HG02970 (cell line): ENCODE measurements at regions not wholly inside any gene's neighbourhood (a gene's known extent, or its start where the extent isn't known, plus 50 kb on each side); places are given as distances from the start of the nearest gene placed in this dataset.

ENCODE experiments used
- ATAC-seq: cut with Tn5 transposase; IDR thresholded peaks from one replicate; pipeline ENCODE4 v1.9.1; 2021; ENCODE audit warnings: mild to moderate bottlenecking, moderate library complexity, moderate number of reproducible peaks; ENCODE audit not compliant: unreplicated experiment, low FRiP score

- ATAC-seq: no peak
Observed at GRCh38 chr4:115723621-115724020, 610.2 kb upstream of the NDST4 start.

GRCh38 chr4:115720611-115721010 lies 607.2 kb upstream of the NDST4 start:
- ATAC-seq: no peak

GRCh38 chr4:115711575-115711974 lies 598.2 kb upstream of the NDST4 start:
- ATAC-seq: no peak

DNA sequence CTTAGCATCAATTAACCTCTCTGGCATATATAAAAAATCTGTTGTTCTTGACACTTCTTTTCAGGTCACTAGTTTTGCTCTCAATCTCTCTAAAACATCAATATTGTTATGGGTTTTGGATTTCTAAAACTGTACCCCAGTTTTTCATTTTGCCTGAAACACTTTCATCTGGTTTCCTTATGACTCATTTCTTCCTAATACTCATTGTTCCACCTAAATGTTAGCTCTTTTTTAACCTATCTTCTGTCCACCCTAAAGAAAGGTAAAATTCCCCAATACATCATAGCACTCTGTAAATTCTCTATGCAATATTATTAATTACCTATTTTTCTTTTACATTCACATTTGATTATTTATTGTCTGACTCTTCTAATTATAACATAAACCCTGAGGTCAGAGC lies 575.5 kb upstream of the NDST4 start:
- no peak for ATAC-seq

DNA sequence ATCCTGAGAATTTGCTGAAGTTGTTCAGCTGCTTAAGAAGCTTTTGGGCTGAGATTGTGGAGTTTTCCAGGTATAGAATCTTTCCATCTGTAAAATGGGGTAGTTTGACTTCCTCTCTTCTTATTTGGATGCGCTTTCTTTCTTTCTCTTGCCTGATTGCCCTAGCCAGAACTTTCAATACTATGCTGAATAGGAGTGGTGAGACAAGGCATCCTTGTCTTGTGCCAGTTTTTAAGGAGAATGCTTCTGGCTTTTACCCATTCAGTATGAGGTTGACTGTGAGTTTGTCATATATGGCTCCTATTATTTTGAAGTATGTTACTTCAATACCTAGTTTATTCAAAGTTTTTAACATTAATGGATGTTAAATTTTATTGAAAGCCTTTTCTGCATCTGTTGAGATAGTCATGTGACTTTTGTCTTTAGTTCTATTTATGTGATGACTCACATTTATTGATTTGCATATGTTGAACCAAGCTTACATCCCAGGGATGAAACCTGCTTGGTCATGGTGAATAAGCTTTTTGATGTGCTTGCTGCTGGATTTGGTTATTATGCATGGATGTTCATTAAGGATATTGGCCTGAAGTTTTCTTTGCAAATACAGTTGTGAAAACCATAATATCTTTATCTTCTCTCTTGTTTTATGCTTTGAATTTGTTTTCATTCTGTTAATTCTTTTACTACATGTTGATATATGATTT lies 573.8 kb upstream of the NDST4 start:
- no peak for ATAC-seq

DNA sequence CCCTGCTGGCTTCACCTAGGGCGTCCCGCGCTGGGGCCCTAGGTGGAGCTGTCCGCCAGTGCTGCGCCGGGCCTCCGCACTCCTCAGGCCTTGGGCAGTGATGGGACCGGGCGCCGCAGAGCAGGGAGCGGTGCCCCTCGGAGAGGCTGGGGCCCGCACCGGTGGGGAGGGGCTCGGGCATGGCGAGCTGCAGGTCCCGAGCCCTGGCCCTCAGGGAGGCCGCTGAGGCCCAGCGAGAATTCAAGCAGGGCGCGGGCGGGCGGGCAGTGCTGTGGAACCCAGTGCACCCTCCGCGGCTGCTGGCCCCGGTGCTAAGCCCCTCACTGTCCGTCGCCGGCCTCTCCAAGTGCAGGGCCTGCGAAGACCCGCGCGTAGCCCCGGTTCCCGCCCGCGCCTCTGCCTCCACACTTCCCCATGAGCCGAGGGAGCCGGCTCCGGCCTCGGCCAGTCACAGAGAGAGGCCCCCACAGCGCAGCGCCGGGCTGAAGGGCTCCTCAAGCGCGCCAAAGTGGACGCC lies 565.1 kb upstream of the NDST4 start:
- no peak for ATAC-seq

- no peak for ATAC-seq
Observed at GRCh38 chr4:115675719-115676118, 562.3 kb upstream of the NDST4 start.

- no peak for ATAC-seq
Observed at GRCh38 chr4:115674485-115674884, 561.1 kb upstream of the NDST4 start.

DNA sequence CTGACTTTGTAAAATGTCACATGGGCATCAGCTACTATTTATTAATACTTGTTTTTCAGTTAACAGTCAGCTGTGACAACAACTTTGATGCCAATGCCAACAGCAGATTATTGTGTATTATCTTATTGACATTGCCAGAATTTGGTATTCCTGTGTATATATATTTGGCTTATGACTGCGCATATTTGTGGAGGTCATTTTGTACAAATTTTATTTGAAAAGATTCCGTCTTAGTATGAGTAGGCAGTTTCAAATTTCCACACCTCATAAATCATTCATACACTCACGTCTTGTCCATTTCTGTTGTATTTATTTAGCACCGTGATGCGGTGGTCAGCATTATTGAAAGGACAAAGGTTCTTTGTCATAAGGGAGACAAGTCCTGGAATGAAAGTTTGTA lies 558.2 kb upstream of the NDST4 start:
- no peak for ATAC-seq

DNA sequence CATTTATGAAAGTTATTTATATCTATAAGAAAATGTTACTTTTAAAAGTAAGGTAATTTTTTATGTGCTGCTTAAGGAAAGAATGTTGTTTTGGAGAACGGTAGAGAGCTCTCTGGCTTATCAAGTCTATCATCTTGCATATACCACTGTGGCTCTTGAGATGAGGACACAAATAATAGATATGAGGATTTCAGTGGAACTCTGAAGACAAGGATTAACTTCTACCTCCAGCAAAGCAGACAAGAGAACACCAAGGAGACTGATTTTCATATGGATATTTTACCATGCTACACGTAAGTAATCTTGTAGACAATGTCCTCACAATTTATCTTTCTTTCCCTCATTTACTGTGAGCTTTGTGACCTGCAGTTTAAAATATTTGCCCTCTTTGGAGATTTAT lies 557.5 kb upstream of the NDST4 start:
- no peak for ATAC-seq

DNA sequence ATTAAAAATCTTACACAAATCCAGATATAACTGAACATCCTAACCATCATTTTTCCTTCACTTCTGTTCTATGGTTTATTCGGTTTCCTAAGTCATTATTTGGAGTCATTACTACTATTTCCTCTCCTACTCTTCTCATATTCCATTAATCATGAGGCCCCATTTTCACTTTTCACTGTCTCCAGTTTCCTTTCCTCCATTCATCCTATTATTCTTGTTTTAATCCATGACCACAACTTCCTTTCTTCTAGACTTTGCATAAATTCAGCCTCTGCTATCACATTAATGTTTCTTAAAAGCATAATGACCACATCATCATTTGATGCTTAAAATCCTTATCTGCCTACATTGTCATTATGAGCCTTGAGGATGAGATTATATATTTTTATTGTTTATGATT lies 555.0 kb upstream of the NDST4 start:
- no peak for ATAC-seq

- no peak for ATAC-seq
Observed at GRCh38 chr4:115664285-115664684, 550.9 kb upstream of the NDST4 start.

DNA sequence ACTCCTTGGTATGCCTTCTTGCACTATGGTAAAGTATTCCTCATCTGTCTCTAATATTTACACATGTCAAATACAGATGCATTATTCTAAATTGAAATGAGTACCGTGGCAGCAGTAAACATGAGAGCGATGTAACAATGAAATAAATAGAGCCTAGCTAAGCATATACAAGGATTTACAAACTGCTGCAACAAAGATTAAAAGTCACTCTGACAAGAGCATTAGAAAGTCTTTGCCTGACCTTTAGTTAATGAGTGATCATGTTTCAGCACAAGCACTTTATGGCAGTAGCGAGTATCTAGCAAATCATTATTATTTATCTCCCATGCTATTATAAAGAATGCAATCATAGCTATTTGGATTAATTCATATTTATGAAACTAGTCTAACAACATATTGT lies 547.0 kb upstream of the NDST4 start:
- no peak for ATAC-seq

DNA sequence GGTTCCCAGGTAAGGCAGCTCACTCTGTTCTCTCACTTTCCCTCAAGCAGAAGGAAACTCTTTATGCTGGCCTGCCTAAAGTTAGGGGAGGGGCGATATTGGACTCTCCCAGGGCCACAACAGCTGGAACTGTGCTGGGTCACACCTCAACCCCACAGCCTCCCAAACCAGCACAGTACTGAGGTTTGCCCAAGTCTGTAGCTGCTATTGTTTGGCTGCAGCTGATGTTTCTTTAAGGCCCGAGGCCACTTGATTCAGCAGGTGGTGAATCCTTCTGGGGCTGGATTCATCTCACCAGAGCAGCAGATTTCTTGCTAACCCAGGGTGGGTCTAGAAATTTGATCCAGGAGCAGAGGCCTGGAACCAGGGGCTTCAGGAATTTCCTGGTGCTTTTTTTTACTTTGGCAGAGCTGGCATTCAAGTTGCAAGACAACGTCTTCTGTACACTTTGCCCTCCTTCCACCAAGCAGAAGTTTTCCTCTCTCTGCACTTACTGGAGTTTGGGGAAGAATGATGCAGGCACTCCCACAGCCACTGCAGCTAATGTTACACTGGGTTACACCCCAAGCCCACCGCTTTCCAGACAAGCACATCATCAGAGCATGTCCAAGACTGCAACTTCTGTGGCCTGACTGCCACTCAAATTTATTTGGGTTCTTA lies 544.7 kb upstream of the NDST4 start:
- no peak for ATAC-seq

GRCh38 chr4:115655626-115656025 lies 542.2 kb upstream of the NDST4 start:
- no peak for ATAC-seq

DNA sequence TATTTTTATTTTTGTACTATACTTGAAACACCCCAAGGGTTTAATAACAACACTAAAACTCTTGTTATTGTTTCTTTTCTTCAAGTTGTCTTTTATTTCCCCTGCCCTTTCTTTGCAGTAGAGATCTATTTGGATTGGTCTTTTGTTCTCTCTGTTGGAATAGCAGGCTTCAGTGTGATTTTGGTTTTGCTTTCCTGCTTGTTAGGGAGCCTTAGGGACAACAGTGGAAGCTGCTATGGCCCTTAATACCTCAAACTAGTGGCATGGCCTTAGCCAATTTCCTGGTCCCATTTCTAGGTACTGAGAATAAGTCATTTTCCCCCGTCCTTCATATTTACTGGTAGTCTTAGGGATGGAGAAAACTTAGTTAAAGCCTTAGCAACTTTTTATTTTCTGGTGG lies 535.4 kb upstream of the NDST4 start:
- ATAC-seq: no peak

- ATAC-seq: no peak
Observed at GRCh38 chr4:115629270-115629669, 515.9 kb upstream of the NDST4 start.

DNA sequence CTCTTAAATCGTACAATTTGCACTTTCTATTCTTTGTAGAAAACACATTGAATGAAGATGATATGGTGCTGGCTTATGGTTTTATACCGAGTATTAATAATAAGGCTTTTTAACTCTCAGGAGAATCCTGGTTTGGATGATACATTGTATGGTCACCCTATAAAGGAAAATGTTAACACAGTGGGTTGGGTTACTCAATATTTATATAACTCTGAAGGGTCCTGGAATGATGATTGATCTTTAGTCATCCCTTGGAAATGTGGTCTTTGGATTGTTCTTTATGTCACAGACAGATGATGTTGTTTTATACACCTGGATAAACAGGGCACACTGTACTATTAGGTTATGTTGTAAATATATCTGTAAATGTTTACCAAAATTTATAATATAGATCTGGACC lies 496.2 kb upstream of the NDST4 start:
- no peak for ATAC-seq

DNA sequence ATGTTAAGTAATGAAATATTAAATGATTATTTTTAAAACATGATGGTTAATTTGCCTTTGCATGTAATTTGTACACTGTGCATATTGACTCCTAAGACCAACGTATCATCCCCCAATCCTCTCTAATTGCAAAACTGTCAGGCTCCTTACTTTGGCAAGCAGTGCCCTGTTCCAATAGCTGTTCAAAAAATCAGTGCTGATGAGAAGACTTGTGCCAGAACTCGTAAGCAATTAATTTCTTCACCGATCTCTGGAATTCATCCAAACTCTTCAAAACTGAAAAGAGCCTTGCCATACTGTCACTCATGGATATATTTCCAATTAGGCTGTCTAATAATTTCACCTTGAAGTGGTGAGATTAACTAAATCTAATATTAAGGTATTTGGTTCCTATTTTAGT lies 493.9 kb upstream of the NDST4 start:
- ATAC-seq: no peak

DNA sequence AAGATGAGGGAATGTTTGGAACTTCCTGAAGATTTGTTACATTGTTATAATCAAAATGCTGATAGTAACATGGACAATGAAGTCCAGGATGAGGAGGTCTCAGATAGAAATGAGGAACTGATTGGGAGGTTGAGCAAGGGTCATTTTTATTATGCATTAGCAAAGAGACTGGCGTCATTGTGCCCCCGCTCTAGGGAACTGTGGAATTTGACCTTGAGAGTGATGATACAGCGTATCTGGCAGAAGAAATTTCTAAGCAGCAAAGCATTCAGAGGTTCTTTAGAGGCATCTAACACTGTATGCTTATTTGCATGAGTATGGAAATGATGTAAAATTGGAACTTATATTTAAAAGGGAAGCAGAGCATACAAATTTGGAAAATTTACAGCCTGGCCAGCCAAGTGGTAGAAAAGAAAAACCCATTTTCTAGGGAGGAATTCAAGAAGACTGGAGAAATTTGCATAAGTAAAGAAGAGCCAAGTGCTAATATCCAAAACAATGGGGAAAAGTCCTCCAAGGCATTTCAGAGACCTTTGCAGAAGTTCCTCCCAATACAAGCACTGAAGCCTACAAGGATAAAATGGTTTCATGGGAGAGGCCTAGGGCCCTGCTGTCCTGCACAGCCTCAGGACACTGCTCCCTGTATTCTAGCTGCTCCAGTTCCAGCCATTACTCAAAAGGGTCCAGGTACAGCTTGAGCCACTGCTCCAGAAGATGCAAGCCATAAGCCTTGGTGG lies 483.0 kb upstream of the NDST4 start:
- ATAC-seq: no peak

GRCh38 chr4:115580901-115581300 lies 467.5 kb upstream of the NDST4 start:
- ATAC-seq: no peak

DNA sequence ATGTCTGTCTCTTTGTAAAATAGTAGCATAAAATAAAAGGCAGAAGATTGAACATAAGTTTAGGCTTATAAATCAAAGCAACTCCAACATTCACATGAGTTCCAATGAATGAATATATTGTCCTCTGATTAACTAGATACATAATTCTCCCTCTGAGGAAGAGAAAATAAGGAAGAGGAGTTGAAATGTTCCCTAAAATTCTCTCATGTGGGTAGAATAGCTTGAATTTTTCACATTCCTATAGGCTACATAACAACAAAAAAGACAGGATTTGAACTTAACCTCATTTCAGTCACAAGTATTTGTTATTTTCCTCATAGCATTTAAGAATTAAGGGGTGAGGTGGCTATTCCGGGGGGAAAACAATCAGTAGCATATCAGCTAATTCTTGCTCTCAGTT lies 462.4 kb upstream of the NDST4 start:
- no peak for ATAC-seq
